NB4 (cell line): ENCODE measurements at regions not wholly inside any gene's neighbourhood (a gene's known extent, or its start where the extent isn't known, plus 50 kb on each side); places are given as distances from the start of the nearest gene placed in this dataset.

Experiments
- CTCF ChIP-seq: IDR thresholded peaks from one replicate; pipeline ENCODE4 v1.5.1; 2012; ENCODE audit warnings: low read depth, low read length
- MAX ChIP-seq: IDR thresholded peaks from 2 replicates; pipeline ENCODE4 v1.6.1; 2011; ENCODE audit warnings: low read depth, low read length
- POLR2A ChIP-seq: IDR thresholded peaks from 2 replicates; pipeline ENCODE4 v1.6.1; 2011; ENCODE audit warnings: mild to moderate bottlenecking; ENCODE audit not compliant: insufficient read length; ENCODE audit errors: extremely low read depth

- no peak for TF ChIP-seq CTCF
- TF ChIP-seq MAX = no peak
- no peak for TF ChIP-seq POLR2A
Observed at GRCh38 chr4:111770514-111770913, 374.7 kb upstream of the FAM241A start.
